ENCODE measurements at regions not wholly inside any gene's neighbourhood (a gene's known extent, or its start where the extent isn't known, plus 50 kb on each side); places are given as distances from the start of the nearest gene placed in this dataset.

DNA sequence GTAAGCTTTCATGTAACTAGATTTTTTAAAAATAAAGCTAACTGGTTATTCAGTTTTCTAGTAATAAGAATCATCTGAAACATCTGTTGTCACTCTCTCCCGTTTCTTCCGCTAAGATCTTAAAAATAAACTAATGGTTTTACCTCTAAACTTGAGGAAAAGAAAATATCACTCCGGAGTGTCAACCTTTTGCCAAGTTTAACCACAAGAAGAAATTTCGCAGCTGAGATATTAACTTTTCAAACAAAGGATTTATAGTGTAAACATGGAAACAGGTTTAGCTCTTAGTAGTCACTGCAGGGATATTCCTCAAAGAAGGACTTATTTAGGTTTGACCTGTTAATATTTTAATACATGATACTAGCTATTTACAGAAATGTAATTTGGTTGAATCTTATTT, 954.9 kb downstream of the ADGRL2 start (continued):
- TF ChIP-seq, protein P1, sequence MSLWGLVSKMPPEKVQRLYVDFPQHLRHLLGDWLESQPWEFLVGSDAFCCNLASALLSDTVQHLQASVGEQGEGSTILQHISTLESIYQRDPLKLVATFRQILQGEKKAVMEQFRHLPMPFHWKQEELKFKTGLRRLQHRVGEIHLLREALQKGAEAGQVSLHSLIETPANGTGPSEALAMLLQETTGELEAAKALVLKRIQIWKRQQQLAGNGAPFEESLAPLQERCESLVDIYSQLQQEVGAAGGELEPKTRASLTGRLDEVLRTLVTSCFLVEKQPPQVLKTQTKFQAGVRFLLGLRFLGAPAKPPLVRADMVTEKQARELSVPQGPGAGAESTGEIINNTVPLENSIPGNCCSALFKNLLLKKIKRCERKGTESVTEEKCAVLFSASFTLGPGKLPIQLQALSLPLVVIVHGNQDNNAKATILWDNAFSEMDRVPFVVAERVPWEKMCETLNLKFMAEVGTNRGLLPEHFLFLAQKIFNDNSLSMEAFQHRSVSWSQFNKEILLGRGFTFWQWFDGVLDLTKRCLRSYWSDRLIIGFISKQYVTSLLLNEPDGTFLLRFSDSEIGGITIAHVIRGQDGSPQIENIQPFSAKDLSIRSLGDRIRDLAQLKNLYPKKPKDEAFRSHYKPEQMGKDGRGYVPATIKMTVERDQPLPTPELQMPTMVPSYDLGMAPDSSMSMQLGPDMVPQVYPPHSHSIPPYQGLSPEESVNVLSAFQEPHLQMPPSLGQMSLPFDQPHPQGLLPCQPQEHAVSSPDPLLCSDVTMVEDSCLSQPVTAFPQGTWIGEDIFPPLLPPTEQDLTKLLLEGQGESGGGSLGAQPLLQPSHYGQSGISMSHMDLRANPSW (CRISPR knock-in tag; conservative IDR thresholded peaks at IDR 0.05; ENCODE audit: low read depth): no peak
- TF ChIP-seq ESRRA (CRISPR knock-in tag; IDR thresholded peaks at IDR 0.05; ENCODE audit: borderline replicate concordance): no peak

DNA sequence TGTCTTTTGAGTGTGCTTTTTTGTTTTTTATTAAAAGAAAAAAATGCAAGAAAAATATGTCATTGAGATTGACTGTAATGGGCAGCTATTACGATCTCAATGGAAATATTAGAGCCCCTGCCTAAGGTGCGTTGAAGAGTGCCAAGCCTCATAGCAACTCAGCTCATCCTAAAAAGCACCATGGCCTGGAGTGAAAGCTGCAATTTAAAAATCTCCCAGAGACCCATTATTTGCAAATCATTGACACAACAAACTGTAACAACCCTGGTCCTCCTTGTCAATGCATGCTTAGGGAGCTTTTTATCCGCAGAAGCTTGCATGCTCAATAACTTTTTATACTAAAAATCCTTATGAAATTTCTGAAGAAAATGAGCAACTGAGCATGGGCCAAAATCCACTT, 954.5 kb downstream of the ADGRL2 start:
- ATAC-seq (no peak), DNase-seq (ENCODE audit: low spot score) (no peak)
- no peak overlapping the region for H3K27ac Mint-ChIP-seq
- no peaks in the 10 kb centered on the region for H3K36me3 Mint-ChIP-seq
- TF ChIP-seq OVOL2 (CRISPR knock-in tag; IDR thresholded peaks at IDR 0.05; ENCODE audit: borderline replicate concordance): no peak
- TF ChIP-seq TEAD4 (CRISPR knock-in tag; IDR thresholded peaks at IDR 0.05): no peak
- TF ChIP-seq, protein P2, sequence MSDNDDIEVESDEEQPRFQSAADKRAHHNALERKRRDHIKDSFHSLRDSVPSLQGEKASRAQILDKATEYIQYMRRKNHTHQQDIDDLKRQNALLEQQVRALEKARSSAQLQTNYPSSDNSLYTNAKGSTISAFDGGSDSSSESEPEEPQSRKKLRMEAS (CRISPR knock-in tag; IDR thresholded peaks at IDR 0.05): no peak
- TF ChIP-seq, protein P3, sequence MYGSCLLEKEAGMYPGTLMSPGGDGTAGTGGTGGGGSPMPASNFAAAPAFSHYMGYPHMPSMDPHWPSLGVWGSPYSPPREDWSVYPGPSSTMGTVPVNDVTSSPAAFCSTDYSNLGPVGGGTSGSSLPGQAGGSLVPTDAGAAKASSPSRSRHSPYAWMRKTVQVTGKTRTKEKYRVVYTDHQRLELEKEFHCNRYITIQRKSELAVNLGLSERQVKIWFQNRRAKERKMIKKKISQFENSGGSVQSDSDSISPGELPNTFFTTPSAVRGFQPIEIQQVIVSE (CRISPR knock-in tag; IDR thresholded peaks at IDR 0.05; ENCODE audit: borderline replicate concordance): no peak
- no peak for TF ChIP-seq PRRX2 (CRISPR knock-in tag; IDR thresholded peaks at IDR 0.05)
- no peak for TF ChIP-seq FOXJ3 (CRISPR knock-in tag; IDR thresholded peaks at IDR 0.05; ENCODE audit: borderline replicate concordance)
- TF ChIP-seq, protein P4, sequence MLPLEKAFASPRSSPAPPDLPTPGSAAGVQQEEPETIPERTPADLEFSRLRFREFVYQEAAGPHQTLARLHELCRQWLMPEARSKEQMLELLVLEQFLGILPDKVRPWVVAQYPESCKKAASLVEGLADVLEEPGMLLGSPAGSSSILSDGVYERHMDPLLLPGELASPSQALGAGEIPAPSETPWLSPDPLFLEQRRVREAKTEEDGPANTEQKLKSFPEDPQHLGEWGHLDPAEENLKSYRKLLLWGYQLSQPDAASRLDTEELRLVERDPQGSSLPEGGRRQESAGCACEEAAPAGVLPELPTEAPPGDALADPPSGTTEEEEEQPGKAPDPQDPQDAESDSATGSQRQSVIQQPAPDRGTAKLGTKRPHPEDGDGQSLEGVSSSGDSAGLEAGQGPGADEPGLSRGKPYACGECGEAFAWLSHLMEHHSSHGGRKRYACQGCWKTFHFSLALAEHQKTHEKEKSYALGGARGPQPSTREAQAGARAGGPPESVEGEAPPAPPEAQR (CRISPR knock-in tag; IDR thresholded peaks at IDR 0.05): no peak
- TF ChIP-seq, protein P5, sequence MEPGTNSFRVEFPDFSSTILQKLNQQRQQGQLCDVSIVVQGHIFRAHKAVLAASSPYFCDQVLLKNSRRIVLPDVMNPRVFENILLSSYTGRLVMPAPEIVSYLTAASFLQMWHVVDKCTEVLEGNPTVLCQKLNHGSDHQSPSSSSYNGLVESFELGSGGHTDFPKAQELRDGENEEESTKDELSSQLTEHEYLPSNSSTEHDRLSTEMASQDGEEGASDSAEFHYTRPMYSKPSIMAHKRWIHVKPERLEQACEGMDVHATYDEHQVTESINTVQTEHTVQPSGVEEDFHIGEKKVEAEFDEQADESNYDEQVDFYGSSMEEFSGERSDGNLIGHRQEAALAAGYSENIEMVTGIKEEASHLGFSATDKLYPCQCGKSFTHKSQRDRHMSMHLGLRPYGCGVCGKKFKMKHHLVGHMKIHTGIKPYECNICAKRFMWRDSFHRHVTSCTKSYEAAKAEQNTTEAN (CRISPR knock-in tag; IDR thresholded peaks at IDR 0.05): no peak
- TF ChIP-seq ZNF232 (CRISPR knock-in tag; IDR thresholded peaks at IDR 0.05): no peak
- TF ChIP-seq, protein P6, sequence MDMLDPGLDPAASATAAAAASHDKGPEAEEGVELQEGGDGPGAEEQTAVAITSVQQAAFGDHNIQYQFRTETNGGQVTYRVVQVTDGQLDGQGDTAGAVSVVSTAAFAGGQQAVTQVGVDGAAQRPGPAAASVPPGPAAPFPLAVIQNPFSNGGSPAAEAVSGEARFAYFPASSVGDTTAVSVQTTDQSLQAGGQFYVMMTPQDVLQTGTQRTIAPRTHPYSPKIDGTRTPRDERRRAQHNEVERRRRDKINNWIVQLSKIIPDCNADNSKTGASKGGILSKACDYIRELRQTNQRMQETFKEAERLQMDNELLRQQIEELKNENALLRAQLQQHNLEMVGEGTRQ (CRISPR knock-in tag; IDR thresholded peaks at IDR 0.05): no peak
- no peak overlapping the region for H3K4me3 Mint-ChIP-seq
- H3K9me3 Mint-ChIP-seq: 0 out of 2 replicates have a peak, but pooled peaks cover 4% of the 10 kb centered on the region
- ChIA-PET POLR2A (no interaction called here), CTCF (no interaction called here)
- no peaks in the 10 kb centered on the region for H3K27me3 Mint-ChIP-seq (ENCODE audit: low read depth)
- H3K4me1 Mint-ChIP-seq: peaks cover 10% of the 10 kb centered on the region

DNA sequence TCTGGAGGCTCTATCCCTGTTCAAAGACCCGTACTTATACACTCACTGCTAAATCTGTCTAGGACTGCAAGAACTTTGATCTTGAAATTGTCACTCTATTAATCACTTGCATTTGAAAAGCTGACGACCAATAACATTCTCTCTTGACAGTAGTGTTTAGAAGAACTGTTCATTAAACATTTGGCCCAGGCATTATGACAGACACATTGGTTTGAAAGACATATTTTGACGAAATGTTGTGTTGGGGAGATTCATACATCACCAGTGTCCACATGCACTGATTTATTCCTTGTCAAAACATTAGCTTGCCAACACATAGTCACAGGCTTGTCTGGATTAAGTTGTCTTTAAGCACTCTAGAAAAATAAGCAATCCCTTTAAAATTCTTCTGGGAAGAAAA, 951.3 kb downstream of the ADGRL2 start:
- Mint-ChIP-seq H3K4me3 (no peak overlapping the region), H3K36me3 (no peaks in the 10 kb centered on the region), H3K27me3 (ENCODE audit: low read depth) (no peaks in the 10 kb centered on the region), H3K9me3 (0 out of 2 replicates have a peak, but pooled peaks cover 4% of the 10 kb centered on the region), H3K4me1 (no peaks in the 10 kb centered on the region), H3K27ac (no peak overlapping the region)
- TF ChIP-seq FOXJ3 (CRISPR knock-in tag; IDR thresholded peaks at IDR 0.05; ENCODE audit: borderline replicate concordance): no peak
- DNase-seq (ENCODE audit: low spot score) (no peak), ATAC-seq (no peak)
- ChIA-PET CTCF (no interaction called here), POLR2A (no interaction called here)

DNA sequence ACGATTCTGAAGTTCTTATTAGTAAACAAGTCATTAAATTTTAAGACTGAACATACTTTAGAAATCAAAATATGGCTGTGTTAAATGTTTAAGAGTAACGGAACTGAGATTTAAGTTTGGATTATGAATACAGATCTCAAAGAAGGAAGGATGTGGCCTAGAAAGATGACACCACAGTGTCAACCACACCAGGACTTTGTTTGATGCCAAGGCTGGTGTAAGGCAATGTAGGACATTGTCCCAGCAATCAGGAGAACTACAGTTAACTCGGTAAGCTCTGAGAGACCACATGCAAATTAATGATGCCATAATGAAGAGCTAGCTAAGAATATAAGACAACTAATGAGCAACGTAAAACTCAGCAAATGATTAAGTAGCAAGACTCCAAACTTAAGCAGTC, 932.9 kb downstream of the ADGRL2 start:
- ChIA-PET CTCF (interaction anchor here (0.6 kb wide), 1 partner anchor 40 kb away, joined by 3 read pairs; no protein-coding TSS in a partner anchor), POLR2A (no interaction called here)
- Mint-ChIP-seq H3K36me3 (peaks cover 20% of the 10 kb centered on the region), H3K4me1 (no peaks in the 10 kb centered on the region), H3K9me3 (peaks cover 31% of the 10 kb centered on the region), H3K27me3 (ENCODE audit: low read depth) (no peaks in the 10 kb centered on the region), H3K4me3 (no peak overlapping the region), H3K27ac (no peak overlapping the region)
- DNase-seq (ENCODE audit: low spot score) (no peak), ATAC-seq (no peak)
- TF ChIP-seq, protein P7, sequence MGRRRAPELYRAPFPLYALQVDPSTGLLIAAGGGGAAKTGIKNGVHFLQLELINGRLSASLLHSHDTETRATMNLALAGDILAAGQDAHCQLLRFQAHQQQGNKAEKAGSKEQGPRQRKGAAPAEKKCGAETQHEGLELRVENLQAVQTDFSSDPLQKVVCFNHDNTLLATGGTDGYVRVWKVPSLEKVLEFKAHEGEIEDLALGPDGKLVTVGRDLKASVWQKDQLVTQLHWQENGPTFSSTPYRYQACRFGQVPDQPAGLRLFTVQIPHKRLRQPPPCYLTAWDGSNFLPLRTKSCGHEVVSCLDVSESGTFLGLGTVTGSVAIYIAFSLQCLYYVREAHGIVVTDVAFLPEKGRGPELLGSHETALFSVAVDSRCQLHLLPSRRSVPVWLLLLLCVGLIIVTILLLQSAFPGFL (CRISPR knock-in tag; IDR thresholded peaks at IDR 0.05; ENCODE audit: borderline replicate concordance): no peak
- TF ChIP-seq TCF7 (CRISPR knock-in tag; IDR thresholded peaks at IDR 0.05; ENCODE audit: low read depth): no peak
- TF ChIP-seq, protein P3 (CRISPR knock-in tag; IDR thresholded peaks at IDR 0.05; ENCODE audit: borderline replicate concordance): no peak
